AG09309 (cell line): ENCODE measurements at regions not wholly inside any gene's neighbourhood (a gene's known extent, or its start where the extent isn't known, plus 50 kb on each side); places are given as distances from the start of the nearest gene placed in this dataset.

Experiments used
- DNase-seq: peaks from one replicate; pipeline ENCODE4 v3.0.0-alpha.2; 2010; ENCODE audit warnings: low read depth
- H3K4me3 ChIP-seq: 2 replicates; pipeline ENCODE4 v1.5.1; 2011; ENCODE audit warnings: mild to moderate bottlenecking, low read depth, low read length, moderate library complexity; ENCODE audit not compliant: control insufficient read depth
- TF ChIP-seq, protein P1 (sequence below): IDR thresholded peaks from 2 replicates; pipeline ENCODE4 v1.5.1; 2011; ENCODE audit warnings: mild to moderate bottlenecking, low read depth, low read length, inconsistent platforms; ENCODE audit not compliant: insufficient read depth, control insufficient read depth; ENCODE audit errors: missing control alignments

DNA sequence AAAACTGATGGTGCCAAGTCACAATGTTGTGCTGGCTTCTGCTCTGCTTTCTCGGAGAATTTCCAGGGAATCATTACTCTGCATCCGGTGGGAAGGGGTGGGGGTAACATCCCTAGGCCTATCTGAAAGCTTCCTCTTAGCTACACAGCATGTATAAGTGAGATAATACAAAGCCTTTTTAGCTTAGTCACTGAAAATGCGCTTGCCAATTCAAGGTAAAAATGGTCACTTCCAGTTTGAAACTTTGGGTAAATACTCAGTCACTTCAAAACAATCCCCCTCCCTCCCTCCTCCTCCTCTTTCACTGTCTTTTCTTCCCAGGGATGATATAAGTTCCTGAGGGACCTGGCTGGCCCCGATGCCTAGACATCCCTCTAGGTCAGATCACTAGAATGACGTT is 57.3 kb upstream of the APBB1IP start:
- H3K4me3 ChIP-seq, result no peak overlapping the region
- TF ChIP-seq, protein P1, sequence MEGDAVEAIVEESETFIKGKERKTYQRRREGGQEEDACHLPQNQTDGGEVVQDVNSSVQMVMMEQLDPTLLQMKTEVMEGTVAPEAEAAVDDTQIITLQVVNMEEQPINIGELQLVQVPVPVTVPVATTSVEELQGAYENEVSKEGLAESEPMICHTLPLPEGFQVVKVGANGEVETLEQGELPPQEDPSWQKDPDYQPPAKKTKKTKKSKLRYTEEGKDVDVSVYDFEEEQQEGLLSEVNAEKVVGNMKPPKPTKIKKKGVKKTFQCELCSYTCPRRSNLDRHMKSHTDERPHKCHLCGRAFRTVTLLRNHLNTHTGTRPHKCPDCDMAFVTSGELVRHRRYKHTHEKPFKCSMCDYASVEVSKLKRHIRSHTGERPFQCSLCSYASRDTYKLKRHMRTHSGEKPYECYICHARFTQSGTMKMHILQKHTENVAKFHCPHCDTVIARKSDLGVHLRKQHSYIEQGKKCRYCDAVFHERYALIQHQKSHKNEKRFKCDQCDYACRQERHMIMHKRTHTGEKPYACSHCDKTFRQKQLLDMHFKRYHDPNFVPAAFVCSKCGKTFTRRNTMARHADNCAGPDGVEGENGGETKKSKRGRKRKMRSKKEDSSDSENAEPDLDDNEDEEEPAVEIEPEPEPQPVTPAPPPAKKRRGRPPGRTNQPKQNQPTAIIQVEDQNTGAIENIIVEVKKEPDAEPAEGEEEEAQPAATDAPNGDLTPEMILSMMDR, result no peak
- no peak for DNase-seq

DNA sequence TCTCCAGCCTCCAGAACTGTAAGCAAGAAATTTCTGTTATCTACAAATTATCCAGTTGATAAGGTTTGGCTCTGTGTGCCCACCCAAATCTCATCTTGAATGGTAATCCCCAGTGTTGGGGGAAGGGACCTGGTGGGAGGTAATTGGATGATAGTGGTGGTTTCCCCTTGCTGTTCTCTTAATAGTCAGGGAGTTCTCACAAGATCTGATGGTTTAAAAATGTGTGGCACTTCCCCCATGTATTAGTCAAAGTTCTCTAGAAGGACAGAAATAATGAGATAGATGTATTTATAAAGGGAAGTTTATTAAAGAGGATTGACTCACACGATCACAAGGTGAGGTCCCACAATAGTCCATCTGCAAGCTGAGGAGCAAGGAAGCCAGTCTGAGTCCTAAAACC is 56.2 kb upstream of the APBB1IP start:
- H3K4me3 ChIP-seq, result no peak overlapping the region
- DNase-seq, result no peak
- TF ChIP-seq, protein P1, result no peak

DNA sequence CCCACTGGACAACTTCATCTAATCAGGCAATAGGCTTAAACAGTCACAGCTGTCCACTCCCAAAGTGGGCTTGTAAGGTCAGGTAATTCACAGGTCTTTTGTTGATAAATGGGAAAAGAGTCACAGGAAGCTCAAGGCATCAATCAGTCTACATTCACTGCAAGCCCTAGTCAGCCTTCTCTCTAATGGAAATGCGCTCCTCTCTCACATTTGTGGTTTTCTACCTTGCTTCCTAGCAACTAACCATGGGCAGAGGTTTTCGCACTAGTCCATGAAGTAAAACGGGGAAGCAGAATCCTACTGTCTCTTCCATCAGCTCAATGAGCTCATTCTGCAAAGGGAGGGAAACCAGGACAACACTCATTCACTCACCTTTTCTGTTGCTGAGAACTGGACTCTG is 53.5 kb upstream of the APBB1IP start:
- no peak for DNase-seq
- TF ChIP-seq, protein P1, result no peak
- no peak overlapping the region for H3K4me3 ChIP-seq

DNA sequence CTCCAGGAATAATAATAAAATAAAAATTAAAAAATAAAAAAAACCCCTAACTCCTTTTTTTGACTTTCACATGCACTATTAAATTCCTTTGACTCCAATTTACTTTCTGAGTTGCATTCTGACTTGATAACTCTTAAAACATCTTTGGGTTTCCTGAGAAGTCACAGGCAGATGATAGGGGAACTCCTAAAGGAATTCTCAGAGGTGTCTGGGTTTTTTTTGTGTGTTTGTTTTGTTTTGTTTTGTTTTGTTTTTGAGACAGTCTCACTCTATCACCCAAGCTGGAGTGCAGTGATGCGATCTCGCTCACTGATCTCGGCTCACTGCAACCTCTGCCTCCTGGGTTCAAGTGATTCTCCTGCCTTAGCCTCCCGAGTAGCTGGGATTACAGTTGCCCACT is 52.7 kb upstream of the APBB1IP start:
- TF ChIP-seq, protein P1, result no peak
- DNase-seq, result no peak
- no peak overlapping the region for H3K4me3 ChIP-seq

DNA sequence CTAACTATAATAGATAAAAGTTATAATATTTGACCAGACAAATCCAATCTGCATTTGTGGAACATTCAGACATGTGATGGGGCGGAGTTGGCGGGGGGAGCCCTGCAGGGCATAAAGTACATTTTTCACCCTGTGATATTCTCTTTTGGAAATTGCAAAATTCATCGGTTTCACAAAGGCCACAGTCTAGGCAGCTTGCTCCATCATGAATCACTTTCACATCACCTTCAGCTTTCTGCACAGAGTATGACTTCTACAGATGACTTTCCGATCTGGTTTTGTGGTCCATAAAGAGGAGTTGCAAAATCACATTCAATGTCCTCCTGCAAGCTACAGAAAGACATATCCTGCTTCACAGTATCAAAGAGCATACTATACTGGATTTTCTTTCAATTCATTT is 51.4 kb upstream of the APBB1IP start:
- TF ChIP-seq, protein P1, result no peak
- DNase-seq, result no peak
- H3K4me3 ChIP-seq, result no peak overlapping the region
